ENCODE measurements at regions not wholly inside any gene's neighbourhood (a gene's known extent, or its start where the extent isn't known, plus 50 kb on each side); places are given as distances from the start of the nearest gene placed in this dataset.

- no peak for TF ChIP-seq CTCF (IDR thresholded peaks at IDR 0.05; ENCODE audit: control extremely low read depth, extremely low read depth, low read depth, missing control alignments)
- DNase-seq (ENCODE audit: extremely low spot score): no peak
- ChIA-PET POLR2A (no interaction called here), CTCF (interaction anchor here (1.3 to 1.8 kb wide), 4 partner anchors 9 to 39 kb away, joined by 3 to 6 read pairs (median 5); no protein-coding TSS in a partner anchor)
Observed at GRCh38 chr1:184260382-184260781, 126.4 kb upstream of the C1orf21 start.

GRCh38 chr1:184262109-184262508, 124.7 kb upstream of the C1orf21 start:
- POLR2A ChIA-PET: no interaction called here
- TF ChIP-seq CTCF (IDR thresholded peaks at IDR 0.05; ENCODE audit: control extremely low read depth, extremely low read depth, low read depth, missing control alignments): no peak
- DNase-seq (ENCODE audit: extremely low spot score): no peak
- CTCF ChIA-PET: interaction anchor here (1.4 to 1.6 kb wide), 2 partner anchors 14 to 25 kb away, joined by 3 to 6 read pairs; no protein-coding TSS in a partner anchor

GRCh38 chr1:184267747-184268146, 119.1 kb upstream of the C1orf21 start:
- DNase-seq (ENCODE audit: extremely low spot score): no peak
- POLR2A ChIA-PET: no interaction called here
- no peak for TF ChIP-seq CTCF (IDR thresholded peaks at IDR 0.05; ENCODE audit: control extremely low read depth, extremely low read depth, low read depth, missing control alignments)
- CTCF ChIA-PET: no interaction called here

- no peak for DNase-seq (ENCODE audit: extremely low spot score)
- TF ChIP-seq CTCF (IDR thresholded peaks at IDR 0.05; ENCODE audit: control extremely low read depth, extremely low read depth, low read depth, missing control alignments): no peak
- ChIA-PET CTCF (interaction anchor here (2.0 kb wide), 1 partner anchor 9 kb away, joined by 5 read pairs; no protein-coding TSS in a partner anchor), POLR2A (interaction anchor here (0.6 kb wide), 1 partner anchor 39 kb away, joined by 5 read pairs; no protein-coding TSS in a partner anchor)
Observed at GRCh38 chr1:184270556-184270955, 116.3 kb upstream of the C1orf21 start.

GRCh38 chr1:184272175-184272866, 114.5 kb upstream of the C1orf21 start:
- no peak for TF ChIP-seq CTCF (IDR thresholded peaks at IDR 0.05; ENCODE audit: control extremely low read depth, extremely low read depth, low read depth, missing control alignments)
- no peak for DNase-seq (ENCODE audit: extremely low spot score)
- ChIA-PET POLR2A (no interaction called here), CTCF (interaction anchor here (1.2 kb wide), 1 partner anchor 48 kb away, joined by 3 read pairs; no protein-coding TSS in a partner anchor)

- TF ChIP-seq CTCF (IDR thresholded peaks at IDR 0.05; ENCODE audit: control extremely low read depth, extremely low read depth, low read depth, missing control alignments): no peak
- CTCF ChIA-PET: no interaction called here
- no peak for DNase-seq (ENCODE audit: extremely low spot score)
- POLR2A ChIA-PET: no interaction called here
Observed at GRCh38 chr1:184276416-184276815, 110.4 kb upstream of the C1orf21 start.
